ENCODE measurements at regions not wholly inside any gene's neighbourhood (a gene's known extent, or its start where the extent isn't known, plus 50 kb on each side); places are given as distances from the start of the nearest gene placed in this dataset.

- Histone ChIP-seq H3K4me3 (no peak overlapping the region), H3K79me2 (ENCODE audit: control insufficient read depth, insufficient read depth, low read length) (no peaks in the 10 kb centered on the region), H3K4me2 (ENCODE audit: control insufficient read depth, insufficient read depth) (no peak overlapping the region), H3K27me3 (replicated peaks in 1 of 2; ENCODE audit: control insufficient read depth in 2 of 2, insufficient read depth in 2 of 2, low read length in 1 of 2) (no peaks in the 10 kb centered on the region), H3K36me3 (ENCODE audit: control insufficient read depth in 2 of 2, insufficient read depth in 2 of 2, low read length in 1 of 2) (no peaks in the 10 kb centered on the region), H3K27ac (ENCODE audit: control insufficient read depth, insufficient read depth) (no peak overlapping the region), H2AFZ (ENCODE audit: control insufficient read depth, low read depth, low read length) (no peak overlapping the region), H3K4me1 (ENCODE audit: control insufficient read depth, insufficient read depth, low read length) (no peaks in the 10 kb centered on the region), H3K9ac (ENCODE audit: control insufficient read depth, insufficient read depth, low read length) (no peak overlapping the region), H4K20me1 (ENCODE audit: control insufficient read depth, insufficient read depth) (no peaks in the 10 kb centered on the region), H3K9me3 (replicated peaks; ENCODE audit: control insufficient read depth, insufficient read depth, low read length) (no peaks in the 10 kb centered on the region)
- no TSS peak for BruUV-seq (replicated peaks)
- ChIA-PET CTCF (interaction anchor here (1.0 to 2.2 kb wide), 2 partner anchors 15 to 55 kb away, joined by 3 to 6 read pairs; no protein-coding TSS in a partner anchor), POLR2A (no interaction called here), RAD21 (ENCODE audit: unreplicated experiment) (interaction anchor here (1.4 kb wide), 1 partner anchor 21 kb away, joined by 3 read pairs; no protein-coding TSS in a partner anchor), SMC1A (ENCODE audit: uncharacterized antibody, unreplicated experiment) (interaction anchor here (1.2 to 6.7 kb wide), 6 partner anchors 10 to 41 kb away, joined by 4 to 59 read pairs (median 8); no protein-coding TSS in a partner anchor)
- DNase-seq (ENCODE audit: low read depth, low spot score), result no peak
- no peak for ATAC-seq
- intact Hi-C loops (cut with micrococcal nuclease; ENCODE audit: unreplicated experiment) (no loop called here), in situ Hi-C loops (cut with MboI) (no loop called here)
- no peak for TF ChIP-seq JUNB (IDR thresholded peaks at IDR 0.05)
- no peak for TF ChIP-seq ZNF274 (IDR thresholded peaks at IDR 0.05; ENCODE audit: insufficient read depth, insufficient read length)
- TF ChIP-seq EZH2 (IDR thresholded peaks at IDR 0.05; ENCODE audit: borderline replicate concordance, control insufficient read depth, low read depth, low read length), result no peak
- no peak for TF ChIP-seq ZBTB4 (CRISPR knock-in tag; IDR thresholded peaks at IDR 0.05)
- no peak for TF ChIP-seq KDM1A (IDR thresholded peaks at IDR 0.05; ENCODE audit: borderline replicate concordance)
- no peak for TF ChIP-seq BCLAF1 (IDR thresholded peaks at IDR 0.05)
- 53% methylated on average over 5 of the region's 5 CpGs for WGBS (ENCODE audit: insufficient coverage, insufficient replicate concordance, low lambda C conversion rate, missing lambda C conversion rate)
- no peak for FAIRE-seq
Measured at GRCh38 chr18:40108596-40108995, 1846.4 kb upstream of the PIK3C3 start.

Data from GM12878 (cell line).